ENCODE measurements at regions not wholly inside any gene's neighbourhood (a gene's known extent, or its start where the extent isn't known, plus 50 kb on each side); places are given as distances from the start of the nearest gene placed in this dataset.

DNA sequence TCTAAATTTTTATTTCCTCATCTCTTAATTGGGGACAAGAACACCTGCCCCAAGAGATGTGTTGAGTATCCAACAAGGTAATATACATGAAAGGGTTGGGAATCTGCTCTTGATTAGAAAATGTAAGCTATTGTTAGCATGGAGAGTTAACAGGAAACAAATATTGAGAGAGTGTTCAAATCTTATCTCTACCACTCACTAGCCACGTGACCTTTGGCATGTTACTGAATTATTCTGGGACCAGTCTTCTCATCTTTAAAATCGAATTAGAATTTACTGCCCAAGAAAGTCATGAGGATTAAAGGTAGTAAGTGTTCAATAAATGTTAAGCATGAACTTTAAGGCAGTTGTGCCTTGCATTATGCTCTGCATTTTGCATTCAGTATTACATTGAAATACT lies 184.7 kb downstream of the MID1IP1 start:
- TF ChIP-seq, protein P1, sequence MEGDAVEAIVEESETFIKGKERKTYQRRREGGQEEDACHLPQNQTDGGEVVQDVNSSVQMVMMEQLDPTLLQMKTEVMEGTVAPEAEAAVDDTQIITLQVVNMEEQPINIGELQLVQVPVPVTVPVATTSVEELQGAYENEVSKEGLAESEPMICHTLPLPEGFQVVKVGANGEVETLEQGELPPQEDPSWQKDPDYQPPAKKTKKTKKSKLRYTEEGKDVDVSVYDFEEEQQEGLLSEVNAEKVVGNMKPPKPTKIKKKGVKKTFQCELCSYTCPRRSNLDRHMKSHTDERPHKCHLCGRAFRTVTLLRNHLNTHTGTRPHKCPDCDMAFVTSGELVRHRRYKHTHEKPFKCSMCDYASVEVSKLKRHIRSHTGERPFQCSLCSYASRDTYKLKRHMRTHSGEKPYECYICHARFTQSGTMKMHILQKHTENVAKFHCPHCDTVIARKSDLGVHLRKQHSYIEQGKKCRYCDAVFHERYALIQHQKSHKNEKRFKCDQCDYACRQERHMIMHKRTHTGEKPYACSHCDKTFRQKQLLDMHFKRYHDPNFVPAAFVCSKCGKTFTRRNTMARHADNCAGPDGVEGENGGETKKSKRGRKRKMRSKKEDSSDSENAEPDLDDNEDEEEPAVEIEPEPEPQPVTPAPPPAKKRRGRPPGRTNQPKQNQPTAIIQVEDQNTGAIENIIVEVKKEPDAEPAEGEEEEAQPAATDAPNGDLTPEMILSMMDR (IDR thresholded peaks at IDR 0.05; ENCODE audit: low read length): no peak
- TF ChIP-seq EZH2 (IDR thresholded peaks at IDR 0.05; ENCODE audit: borderline replicate concordance, low read length): no peak
